M059J (cell line): ENCODE measurements at regions not wholly inside any gene's neighbourhood (a gene's known extent, or its start where the extent isn't known, plus 50 kb on each side); places are given as distances from the start of the nearest gene placed in this dataset.
"Not testable (repeated sequence)": the region's sequence is repeated elsewhere in the genome, so short reads cannot be mapped to it uniquely, and the experiment has no call there.

Source experiments
- DNase-seq: peaks from one replicate; pipeline ENCODE4 v3.0.0-alpha.2; 2012; ENCODE audit warnings: low read depth

DNA sequence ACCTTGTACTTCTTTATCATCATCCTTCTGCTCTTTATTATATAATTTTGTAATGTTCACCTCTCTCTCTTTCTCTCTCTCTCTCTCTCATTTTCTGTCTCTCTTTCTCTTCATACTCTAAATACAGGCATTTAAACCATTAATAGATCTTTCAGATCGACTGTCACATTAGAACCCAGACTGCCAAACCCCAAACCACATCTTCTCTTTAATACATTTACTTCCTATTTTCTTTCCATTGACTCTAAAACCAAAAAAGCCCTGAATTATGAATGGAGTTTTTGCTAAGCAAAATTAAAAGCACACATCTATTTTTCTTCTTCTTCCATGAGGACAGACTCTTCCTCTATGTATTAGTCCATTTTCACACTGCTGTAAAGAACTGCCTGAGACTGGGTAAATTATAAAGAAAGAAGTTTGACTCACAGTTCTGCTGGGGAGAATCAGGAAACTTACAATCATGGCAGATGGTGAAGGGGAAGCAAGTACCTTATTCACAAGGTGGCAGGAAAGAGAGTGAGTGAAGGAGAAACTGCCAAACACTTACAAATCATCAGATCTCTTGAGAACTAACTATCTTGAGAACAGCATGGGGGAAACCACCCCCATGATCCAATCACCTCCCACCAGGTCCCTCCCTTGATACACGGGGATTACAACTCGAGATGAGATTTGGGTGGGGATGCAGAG is 272.7 kb upstream of the MGMT start:
- no peak for DNase-seq

- no peak for DNase-seq
Observed at GRCh38 chr10:129199826-129200225, 267.2 kb upstream of the MGMT start.

GRCh38 chr10:129203819-129204218 is 263.2 kb upstream of the MGMT start:
- no peak for DNase-seq

DNA sequence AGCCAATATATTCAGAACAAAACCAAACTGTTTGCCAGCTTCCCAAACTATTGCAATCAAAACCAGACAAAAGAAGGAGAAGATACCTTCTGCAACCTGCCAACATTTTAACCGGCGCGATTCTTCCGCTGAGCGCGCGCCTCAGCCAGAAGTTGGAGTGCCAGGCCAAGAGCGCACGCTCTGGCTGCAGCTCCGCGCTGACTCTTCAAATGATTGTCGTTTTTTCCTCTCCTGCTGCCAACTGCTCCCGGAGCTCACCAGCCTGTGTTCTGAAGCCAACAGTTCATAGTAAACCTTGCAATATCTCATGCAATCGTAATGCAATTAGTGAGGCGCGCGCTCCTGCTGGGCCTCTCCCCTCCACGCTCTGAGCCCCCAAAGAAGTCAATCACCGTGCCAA is 259.7 kb upstream of the MGMT start:
- no peak for DNase-seq

GRCh38 chr10:129210876-129211275 is 256.2 kb upstream of the MGMT start:
- DNase-seq = no peak

DNA sequence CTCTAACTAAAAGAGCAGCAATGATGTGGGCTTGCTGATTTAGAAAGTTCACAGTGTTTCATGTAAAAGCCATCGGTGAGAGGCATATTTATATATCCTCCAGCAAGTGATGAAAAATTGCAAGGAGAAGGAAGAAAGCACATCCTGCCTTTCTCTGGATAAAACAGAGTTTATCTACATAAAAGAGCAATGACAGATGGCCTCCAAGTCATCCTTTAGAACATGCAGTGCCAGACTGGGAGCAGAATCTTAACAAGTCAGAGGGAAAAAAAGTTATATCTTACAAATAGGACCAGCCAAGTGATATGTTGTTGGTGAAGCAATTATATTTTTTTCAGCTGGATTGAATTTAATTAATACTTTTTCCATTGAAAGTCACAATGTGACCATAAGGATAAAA is 253.8 kb upstream of the MGMT start:
- DNase-seq = no peak

GRCh38 chr10:129213996-129214395 is 253.0 kb upstream of the MGMT start:
- not testable (repeated sequence) for DNase-seq

DNA sequence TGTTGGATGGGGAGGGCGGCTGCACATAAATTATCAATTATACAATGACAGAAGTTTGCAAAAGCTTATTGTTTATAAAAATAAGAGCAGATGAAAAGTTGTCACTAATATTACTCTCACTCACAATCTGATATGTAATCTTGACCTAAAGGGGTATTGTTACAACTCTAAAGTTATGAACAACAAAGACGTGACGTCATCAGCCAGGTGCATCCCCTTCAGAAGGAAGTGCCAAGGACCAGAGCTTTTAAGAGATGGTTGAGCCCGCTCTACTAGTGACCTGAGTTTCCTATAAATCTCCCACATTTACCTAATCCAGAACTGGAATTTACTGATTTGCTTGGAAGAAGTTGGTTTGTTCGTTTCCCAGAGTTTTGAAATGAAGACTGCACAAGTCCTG is 247.7 kb upstream of the MGMT start:
- DNase-seq = no peak

DNA sequence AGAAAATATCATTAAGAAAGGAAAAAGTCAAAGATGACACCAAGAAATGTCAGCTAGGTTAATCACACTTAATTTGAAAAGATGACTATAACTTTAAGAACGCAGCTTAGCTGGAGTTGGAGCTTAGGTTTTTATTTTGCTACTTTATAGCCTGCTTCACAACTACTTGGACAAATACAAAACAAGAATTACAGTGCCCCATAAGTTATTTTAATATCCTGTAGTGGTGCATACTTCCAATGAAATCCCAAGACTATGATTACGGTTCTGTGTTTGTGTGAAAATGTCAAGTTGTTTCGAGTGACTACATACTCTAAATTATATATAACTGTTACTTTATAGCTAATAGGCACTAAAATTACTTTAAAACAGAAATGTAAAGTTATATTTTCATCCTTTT is 244.6 kb upstream of the MGMT start:
- DNase-seq = no peak

- DNase-seq = no peak
Observed at GRCh38 chr10:129223363-129223762, 243.7 kb upstream of the MGMT start.

DNA sequence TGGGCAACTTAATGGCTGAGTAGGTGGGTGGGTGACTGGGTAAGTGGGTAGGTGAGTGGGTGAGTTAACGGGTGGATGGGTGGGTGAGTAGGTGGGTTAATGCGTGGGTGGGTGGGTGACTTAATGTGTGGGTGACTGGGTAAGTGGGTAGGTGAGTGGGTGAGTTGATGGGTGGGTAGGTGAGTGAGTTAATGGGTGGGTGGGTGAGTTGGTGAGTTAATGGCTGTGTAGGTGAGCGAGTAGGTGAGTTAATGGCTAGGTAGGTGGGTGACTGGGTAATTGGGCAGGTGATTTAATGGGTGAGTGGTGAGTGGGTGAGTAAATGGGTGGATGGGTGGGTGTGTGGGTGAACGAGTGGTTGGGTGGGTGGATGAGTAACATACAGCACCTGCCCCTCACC is 243.0 kb upstream of the MGMT start:
- DNase-seq = no peak

DNA sequence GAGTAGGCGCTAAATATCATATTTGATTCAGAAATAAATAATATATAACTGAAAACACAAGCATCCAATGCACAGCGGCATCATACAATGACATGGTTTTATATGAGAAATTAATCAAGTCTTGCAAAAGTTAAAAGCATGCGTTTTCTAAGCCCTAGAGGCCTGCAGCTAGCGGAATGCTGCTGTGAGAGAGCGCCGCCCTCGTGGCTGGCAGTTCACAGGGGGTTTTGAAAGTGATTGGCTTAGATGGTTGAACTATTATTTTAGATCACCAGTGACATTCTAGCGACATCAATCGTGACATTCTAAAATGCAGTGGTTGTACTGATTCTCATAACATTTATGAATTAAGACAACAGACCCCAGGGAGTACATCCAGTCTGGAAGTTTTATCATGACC is 235.2 kb upstream of the MGMT start:
- DNase-seq = no peak

DNA sequence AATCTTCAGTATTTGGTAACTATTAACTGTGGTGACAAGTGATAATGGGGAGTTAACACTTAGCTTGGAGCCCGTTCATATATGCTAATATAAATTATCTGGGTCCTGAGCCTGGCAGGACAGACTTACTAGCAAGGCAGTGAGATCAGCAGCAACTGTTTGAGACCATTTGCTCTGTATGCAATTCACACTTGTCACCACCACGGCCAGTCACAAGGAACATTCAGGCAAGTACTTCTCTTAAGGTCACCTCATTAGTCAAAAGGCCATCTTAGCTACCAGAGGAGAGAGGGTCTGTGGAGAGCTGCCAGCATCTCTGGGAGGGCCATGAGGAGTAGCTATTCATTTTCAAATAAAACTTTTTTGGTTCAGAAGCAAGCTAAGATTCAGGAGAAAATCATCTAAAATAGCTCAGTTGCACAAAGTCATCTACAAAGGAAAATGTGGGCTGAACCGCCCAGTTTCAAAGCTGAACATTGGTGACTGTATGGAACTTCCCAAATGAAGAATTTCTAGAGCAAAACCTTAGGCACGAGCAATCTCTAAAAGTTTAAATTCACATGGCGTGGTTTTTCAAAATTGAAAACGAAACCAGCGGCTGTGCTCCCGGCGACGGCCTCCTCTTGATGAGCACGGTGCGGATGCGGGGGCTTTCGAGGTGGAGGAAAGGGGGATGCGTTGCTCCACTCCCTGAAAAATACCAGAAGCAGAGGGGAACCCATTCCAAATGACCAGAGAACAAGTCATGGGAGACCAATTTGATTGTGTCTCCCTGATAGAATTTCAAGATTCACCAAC is 233.5 kb upstream of the MGMT start:
- DNase-seq = no peak

DNA sequence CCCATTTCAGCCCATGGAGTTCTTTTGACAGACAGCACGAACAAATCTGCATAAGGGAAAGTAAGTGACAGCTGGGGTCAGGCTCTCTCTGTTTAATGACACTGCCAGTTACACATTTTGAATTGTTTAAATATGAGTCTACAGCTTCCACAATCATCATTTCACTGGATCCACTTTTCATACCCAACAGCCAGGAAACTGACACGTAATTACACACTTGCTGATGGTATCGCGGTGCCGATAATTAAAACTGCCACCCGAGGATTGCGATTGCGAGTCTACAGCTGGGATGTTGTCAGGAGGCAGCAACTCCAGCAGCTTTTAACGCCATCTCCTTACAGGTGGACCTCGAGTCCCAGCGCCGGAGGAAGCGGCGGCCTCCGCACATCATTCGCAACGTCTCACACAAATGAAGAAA is 230.8 kb upstream of the MGMT start:
- DNase-seq = no peak

GRCh38 chr10:129241461-129241860 is 225.6 kb upstream of the MGMT start:
- DNase-seq = no peak

DNA sequence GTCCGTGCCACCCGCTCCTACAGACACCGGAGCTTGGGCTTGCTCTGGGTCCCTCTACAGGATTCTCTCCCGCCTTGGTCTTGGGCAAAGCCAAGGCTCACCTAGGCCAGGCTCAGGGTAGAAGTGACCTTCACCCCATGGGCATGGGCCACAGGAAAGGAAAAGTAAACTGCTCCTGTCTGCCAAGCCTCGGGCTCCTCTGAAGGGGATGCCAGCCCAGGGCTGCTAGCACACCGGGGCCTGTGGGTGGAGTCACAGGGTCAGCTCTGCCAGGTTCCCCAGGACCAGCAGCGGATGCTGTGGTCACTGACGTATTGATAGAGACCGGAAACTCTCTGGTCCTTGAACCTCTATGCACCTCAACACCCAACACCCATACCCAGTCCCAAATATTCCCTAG is 222.7 kb upstream of the MGMT start:
- no peak for DNase-seq

GRCh38 chr10:129244757-129245156 is 222.3 kb upstream of the MGMT start:
- no peak for DNase-seq

DNA sequence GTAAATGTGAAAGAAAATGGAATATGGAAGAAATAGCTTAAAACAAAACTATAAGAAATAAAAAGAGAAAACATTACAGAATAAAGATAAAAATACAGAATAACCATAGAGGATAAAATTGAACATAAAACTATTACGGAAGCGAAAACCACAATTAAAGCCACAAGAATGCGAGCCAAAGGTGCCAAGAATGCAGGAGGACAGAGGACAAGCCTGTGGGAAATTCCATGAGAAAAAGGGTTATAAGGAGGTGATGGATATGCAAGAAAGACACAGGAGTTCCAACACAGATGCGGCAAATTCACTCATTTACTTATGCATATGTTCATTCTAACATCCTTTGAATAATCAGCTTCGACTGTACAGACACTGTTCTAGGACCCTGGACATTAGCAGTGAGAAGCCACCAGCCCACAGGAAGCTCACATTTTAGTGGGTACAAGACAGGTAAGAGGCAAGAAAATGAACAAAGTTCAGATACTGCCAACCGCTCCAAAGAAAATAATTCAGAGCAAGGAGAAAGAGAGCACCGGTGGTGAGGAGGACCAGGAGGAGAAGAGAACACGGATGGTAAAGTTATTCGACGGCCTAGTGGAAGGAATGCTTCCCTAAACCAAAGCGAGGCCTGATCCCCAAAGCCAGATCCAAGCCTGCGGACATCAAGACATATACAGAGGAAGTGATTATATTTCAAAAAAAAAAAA is 213.7 kb upstream of the MGMT start:
- peak; percentile 12 for DNase-seq

DNA sequence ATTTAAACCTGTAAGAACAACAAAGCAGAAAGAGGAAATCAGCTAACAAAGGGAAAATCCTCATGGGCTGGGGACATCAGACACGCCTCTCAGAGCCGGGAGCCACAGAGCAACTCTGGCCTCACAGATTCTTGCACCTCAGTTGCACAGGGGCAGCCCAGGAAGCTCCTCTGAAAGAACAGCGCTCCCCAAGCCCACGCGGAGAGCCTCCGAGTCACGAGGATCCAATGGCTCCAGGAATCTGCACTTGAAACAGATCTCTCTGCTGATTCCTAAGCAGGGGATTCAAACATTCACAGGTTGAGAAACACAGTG is 213.2 kb upstream of the MGMT start:
- no peak for DNase-seq

GRCh38 chr10:129258283-129258923 is 208.6 kb upstream of the MGMT start:
- DNase-seq = no peak

DNA sequence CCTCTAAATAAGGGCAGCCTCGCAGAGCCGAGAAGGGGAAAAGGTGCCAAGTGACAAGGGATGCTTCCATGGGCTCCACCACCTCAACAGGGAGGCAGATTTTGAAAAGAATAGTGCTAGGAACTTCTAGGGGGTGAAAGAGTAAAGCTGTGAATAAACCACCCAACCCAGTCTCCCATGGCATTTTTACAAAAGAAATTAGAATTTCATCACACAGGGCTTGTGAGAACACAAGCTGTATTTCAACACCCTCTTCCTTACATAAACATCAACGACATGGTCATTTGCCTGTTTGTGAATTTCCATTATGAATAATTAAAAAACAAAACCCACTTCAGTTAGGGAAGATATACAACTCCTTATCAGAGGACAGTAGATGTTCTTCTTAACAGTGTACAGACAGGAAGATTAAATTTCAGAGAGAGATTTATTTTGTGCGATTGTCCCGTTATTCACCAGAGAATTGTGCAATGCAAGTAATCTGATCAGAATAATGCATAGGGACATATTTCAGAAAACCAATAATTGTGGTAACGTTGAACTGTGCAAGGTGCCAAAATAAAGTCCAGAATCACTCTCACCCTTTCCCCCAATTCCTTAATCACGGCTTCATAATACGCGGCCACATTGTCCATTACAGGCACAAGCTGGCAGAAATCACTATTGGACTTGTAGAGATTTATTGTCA is 207.8 kb upstream of the MGMT start:
- no peak for DNase-seq

DNA sequence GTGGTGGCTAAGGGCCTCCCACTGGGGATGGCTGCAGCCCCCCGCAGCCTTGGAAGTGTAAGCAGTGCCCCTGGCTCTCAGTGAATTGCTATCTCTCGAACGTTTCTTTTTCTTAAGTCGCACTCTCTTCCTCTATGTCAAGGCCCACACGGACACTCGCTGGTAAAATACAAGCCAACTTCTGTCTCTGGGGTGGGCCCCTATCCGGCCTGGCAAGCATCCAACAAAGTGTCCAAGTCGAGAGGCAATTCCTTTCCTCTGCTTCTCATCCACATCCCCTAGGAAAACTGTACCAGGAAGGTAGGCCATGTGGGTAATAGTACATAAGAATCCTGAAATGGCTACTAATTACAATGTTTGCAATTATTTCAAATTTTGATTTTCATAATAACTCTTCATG is 194.9 kb upstream of the MGMT start:
- no peak for DNase-seq
